ENCODE measurements at regions not wholly inside any gene's neighbourhood (a gene's known extent, or its start where the extent isn't known, plus 50 kb on each side); places are given as distances from the start of the nearest gene placed in this dataset.

DNA sequence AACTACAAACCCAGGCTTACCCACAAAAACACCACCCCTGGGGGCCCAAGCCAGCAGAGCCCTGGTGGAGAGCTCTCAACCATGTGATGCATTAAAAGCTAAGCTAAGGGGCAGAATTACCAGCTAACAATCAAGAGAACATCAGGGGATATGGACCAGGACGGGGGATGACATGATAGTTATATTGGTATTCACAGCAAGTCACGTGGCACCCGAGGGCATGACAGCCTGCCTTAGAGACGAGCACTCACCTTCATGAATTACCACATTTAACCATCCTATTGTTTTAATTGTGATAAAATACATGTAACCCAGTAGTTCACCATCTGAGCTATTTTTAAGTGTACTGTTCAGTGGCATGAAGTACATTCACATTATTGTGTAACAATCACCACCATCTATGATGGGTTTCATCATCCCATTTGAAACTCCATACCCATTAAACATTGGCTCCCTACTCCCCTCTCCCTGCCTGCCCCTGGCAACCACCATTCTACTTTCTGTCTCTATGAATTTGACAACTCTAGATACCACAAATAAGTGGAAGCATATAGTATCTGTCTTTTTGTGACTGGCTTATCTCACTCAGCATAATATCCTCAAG is 245.6 kb downstream of the ANAPC1 start:
- TF ChIP-seq, protein P1, sequence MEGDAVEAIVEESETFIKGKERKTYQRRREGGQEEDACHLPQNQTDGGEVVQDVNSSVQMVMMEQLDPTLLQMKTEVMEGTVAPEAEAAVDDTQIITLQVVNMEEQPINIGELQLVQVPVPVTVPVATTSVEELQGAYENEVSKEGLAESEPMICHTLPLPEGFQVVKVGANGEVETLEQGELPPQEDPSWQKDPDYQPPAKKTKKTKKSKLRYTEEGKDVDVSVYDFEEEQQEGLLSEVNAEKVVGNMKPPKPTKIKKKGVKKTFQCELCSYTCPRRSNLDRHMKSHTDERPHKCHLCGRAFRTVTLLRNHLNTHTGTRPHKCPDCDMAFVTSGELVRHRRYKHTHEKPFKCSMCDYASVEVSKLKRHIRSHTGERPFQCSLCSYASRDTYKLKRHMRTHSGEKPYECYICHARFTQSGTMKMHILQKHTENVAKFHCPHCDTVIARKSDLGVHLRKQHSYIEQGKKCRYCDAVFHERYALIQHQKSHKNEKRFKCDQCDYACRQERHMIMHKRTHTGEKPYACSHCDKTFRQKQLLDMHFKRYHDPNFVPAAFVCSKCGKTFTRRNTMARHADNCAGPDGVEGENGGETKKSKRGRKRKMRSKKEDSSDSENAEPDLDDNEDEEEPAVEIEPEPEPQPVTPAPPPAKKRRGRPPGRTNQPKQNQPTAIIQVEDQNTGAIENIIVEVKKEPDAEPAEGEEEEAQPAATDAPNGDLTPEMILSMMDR (conservative IDR thresholded peaks at IDR 0.05; ENCODE audit: low read length): no peak
- no peak for TF ChIP-seq EZH2phosphoT487 (IDR thresholded peaks at IDR 0.05; ENCODE audit: borderline replicate concordance, low read depth, low read length)
